ENCODE measurements at regions not wholly inside any gene's neighbourhood (a gene's known extent, or its start where the extent isn't known, plus 50 kb on each side); places are given as distances from the start of the nearest gene placed in this dataset.
"Not testable (repeated sequence)": the region's sequence is repeated elsewhere in the genome, so short reads cannot be mapped to it uniquely, and the experiment has no call there.

DNA sequence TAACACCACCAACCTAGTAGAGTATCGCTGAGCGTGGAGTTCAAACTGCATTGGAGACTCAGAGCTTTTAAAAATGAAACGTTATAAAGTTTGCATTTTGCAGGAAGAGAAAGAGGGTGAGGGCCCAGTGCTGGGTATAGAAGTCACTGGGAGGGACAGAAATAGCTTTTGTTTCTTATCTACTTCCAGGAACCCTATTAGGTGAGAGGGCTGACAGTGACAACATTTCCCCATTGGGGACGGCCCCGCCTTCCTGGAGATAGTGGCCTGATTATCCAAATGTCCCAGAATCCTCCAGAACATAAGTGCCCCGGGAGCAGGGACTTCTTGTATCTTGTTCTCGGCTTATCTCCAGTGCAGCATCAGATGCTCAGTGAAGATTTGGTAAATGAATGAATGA, 574.9 kb downstream of the PTPRU start:
- DNase-seq (ENCODE audit: insufficient read length, low spot score) (no peak), FAIRE-seq (no peak)

DNA sequence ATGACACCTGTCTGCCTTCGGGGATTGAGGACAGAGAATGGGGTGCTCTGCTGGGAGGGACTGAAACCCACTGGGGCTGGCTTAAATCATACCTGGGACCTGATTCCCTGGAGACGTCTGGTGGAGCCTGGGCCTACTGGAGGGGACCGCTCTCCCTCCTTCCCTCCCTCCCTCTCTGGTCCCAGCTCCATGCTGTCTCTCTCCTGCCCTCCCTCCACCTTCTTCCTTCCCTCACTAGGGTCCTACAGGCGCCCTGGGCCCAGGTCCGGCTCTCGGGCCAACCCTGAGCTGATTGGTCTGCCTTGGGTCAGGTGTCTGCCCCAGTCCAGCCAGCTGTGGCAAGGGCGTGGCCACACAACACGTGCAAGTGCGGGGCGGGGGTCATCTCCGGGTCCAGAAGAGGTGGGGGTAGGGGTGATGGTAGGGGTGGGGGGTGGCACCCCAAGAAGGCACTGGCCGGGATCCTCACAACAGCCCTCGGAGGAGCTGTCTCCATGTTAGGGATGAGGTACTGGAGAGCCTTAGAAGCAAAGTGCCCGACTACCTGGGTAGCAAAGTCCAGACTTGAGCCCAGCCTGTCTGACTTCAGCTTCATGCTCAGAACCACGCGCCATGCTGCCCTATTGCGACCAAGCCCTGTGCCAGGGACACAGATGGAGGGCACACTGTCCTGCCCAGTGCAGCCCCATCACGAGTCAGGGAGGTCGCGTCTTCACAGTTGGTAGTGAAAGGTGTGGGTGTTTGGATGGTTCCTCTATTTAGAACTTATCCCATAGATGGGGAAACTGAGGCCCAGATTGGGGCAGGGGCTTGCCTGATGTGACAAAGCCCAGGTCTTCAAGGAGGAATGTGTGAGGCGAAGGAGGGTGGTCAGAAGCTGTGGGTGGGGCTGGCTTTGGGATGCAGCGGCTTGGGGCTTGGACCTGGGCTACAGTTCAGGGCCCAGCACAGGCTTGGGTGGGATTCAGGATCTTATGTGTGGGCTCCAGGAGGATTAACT, 574.1 kb downstream of the PTPRU start:
- FAIRE-seq = no peak
- DNase-seq (ENCODE audit: insufficient read length, low spot score) = no peak

DNA sequence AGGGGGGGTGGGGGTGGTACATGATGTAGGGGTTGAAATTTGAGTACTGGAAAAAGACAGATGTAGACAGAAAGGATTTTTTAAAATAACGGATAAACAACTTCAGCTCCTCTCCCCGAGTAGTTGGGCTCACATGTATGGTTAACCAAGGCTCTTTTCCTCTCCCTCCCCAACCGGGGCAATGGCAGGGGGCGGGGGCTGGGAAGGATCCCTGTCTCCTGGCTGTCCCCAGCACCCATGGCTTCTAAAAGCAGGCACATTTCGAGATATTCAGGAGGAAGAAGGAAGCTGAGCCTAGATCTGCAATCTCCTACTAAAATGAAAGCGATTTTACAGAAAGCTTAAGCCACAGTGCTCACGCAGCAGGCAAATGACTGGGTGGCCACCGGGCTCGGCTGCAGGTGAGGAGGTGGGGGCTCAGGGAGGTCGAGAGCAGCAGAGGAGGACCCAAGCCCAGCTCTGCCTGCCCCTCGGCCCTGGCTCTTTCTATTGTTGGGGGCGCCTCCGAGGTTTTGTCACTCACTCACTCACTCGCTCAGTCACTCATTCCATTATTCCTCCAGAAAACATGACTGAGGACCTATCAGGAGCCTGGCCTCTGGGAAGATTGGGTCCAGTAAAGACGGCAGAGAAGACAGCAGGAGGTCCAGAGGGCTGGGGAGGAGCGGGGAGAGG, 573.3 kb downstream of the PTPRU start:
- DNase-seq (ENCODE audit: insufficient read length, low spot score) = no peak
- FAIRE-seq = no peak

DNA sequence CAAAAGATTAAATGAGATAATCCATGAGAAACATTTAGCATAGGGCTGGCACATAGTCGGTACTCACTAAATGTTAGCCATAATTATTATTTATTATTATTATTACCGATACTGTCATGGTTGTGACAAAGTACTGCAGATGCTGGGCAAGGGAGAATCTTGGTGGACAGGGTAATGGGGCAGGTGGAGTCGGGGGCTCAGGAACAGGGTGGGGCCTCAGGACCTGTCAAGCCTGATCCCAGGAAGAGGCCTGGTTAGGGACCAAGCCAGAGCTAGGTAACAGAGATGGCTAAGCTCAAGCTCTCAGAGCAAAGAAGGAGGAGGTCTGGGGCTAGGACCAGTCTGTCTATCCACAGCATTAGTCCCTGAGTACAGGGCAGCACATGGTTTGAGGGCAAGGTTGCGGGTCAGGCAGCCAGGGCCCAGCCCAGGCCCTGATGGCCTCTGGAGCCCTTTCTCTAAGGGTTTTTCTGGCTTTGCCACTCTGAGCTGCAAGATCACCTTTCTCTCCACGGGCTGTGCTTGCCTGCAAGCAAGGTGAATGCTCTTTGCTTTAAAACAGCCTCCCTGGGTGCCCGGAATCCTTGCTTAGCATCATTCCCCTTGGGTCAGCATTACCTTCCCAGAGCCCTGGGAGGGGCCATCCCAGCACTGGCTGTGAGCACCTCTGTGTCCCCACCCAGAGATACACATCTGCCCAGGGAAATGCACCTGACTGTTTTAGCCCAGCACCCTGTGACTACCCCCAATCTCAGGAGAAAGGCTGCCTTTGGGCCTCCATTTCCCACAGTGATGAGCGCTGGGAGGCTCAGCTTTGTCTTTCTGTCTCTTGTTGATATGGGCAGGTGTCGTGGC, 572.0 kb downstream of the PTPRU start:
- FAIRE-seq (no peak), DNase-seq (ENCODE audit: insufficient read length, low spot score) (no peak)

DNA sequence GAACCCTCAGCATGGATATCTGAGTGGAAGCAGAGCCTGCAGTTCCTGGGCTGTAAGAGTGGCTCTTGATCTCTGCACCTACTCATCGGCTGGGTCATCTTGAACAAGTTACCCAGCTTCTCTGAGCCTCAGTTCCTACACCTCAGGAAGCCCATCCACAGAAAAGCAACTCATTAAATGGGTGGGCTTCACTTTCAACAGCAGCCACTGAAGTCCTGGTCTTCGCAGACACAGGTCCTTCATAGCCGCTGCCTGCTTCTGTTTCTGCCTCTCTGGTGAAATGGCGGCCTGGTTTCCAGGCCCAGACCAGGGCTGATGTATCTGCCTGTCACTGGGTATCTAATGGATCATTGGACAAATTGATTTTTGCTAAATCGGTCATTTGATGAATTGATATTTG, 571.4 kb downstream of the PTPRU start:
- DNase-seq (ENCODE audit: insufficient read length, low spot score) (no peak), FAIRE-seq (no peak)

DNA sequence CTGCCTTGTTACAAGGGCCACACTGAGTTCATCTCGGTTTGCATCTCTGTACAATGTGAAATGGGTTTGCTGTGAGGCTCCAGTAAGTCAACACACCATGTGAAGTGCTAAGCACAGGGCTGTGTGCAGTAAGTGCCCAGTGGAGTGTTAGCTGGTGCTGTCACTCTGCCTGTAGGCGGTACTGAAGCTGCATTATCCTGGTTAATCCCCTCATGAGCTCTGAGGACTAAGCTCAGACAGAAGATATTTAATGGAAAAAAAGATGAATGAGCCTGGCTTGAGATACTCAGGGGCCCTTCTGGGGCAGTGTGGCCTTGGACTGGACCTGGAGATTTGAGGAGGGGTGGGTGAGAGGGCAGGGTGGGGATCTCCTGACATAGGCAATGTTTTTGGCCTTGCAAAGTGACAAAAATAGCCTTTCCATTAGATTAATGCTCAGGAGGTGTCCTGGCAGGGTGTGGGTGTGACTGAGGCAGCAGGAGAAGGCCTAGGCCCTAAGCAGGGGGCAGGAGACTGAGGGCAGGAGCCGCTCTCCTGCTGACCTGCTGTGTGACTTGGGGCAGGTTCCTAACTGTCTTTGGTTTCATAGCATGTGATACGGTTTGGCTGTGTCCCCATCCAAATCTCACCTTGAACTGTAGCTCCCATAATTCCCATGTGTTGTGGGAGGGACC, 570.5 kb downstream of the PTPRU start:
- no peak for DNase-seq (ENCODE audit: insufficient read length, low spot score)
- FAIRE-seq = no peak

DNA sequence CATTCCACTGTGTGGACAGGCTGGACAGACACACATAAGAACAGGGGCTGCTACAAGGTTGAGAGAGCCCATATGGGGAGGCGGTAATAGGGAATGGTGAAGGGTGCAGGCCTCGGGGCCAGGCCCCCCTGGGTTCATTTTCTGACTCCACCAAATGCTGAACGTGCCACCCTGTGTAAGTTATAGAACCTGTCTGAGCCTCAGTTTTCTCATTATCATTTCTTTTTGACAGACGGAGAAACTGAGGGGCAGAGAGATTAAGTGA, 569.5 kb downstream of the PTPRU start:
- DNase-seq (ENCODE audit: insufficient read length, low spot score) (no peak), FAIRE-seq (no peak)

DNA sequence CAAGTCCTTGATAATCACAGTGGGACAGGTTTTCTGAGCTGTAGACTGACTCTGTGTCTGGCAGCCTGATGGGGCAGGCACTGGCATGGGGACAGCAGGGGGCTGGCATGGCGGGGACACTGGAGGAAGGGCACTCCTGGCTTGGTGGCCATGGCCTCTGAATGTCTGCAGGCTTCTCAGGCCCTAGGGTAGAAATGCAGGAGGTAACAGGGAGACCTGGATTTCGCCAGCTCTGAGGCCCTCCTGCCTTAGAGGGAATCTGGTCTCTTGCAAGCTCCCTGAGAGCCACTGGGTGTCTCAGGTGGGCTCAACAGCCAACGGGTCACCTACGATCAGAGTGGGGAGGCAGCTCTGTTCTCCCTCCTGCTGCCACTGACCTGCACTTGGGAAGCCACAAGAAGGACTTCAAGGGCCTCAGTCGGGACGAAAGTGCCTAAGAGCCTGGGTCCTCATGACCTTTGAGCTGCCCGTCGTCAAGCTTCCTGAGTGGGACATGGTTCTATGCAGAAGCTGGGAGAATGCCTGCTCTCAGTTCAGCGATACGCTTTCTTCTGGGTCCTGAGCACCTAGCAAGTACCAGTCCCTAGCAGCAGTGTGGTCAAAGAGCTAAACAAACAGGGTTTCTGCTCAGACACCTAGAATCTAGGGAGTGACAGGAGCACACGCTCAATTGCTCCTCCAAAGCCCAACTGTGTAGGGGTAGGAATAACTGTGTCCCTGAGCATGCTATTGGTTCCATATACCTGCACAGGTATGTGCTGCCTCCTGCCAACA, 569.0 kb downstream of the PTPRU start:
- no peak for DNase-seq (ENCODE audit: insufficient read length, low spot score)

DNA sequence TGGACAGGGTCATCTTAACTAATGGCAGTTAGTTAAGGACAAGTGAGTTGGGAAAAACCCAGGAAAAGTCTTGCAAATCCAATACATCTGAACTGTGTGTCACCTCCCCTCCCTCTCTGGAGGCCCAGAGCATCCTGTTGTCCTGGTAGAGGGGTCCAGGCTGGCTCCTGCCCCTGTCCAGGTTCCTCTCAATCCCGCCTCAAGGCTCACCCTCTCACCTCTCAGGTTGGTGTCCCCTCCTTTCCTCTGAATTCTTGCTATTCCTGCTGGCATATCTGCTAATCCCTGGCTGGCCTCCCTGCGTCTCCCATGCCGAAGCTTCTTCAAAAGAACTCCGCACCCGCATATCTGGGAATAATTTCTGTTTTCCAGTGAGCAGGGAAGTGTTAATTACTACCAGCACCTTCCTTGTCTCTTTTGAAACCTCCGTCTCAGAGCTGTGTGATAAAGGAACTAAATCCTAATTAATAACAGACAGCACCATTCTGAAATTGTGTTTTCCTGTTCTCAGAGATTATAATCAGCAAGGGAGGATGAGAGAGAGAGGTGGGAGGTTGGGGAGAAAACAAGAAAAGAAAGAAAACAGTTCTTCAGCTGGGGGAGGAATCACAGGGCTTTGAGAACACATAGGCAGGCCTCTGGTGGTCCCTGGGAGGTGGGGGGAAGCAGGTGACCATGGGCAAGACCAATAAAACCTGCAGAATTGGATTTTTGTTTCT, 568.0 kb downstream of the PTPRU start:
- FAIRE-seq = no peak
- no peak for DNase-seq (ENCODE audit: insufficient read length, low spot score)

More for the DNA sequence above, 569.0 kb downstream of the PTPRU start:
- no peak for FAIRE-seq

DNA sequence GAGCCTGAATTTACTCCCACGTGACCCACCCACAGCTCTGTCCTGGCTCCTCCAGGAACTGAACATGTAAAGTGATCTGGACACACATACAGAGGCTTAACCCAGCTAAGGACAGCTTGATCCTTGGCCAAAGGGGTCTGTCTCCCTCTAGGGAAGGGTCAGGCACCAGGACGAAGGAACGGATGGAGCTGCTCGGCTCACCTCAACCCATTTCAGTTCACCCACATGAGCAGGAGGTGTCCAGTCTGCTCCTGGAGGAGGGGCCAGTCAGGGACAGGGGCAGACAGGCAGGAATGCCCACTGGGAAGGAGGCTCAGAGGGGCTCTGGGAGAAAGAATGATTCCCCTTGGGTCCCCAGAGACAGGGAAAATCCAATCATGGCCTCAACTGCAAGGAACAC, 567.2 kb downstream of the PTPRU start:
- DNase-seq (ENCODE audit: insufficient read length, low spot score) = no peak
- FAIRE-seq = no peak

DNA sequence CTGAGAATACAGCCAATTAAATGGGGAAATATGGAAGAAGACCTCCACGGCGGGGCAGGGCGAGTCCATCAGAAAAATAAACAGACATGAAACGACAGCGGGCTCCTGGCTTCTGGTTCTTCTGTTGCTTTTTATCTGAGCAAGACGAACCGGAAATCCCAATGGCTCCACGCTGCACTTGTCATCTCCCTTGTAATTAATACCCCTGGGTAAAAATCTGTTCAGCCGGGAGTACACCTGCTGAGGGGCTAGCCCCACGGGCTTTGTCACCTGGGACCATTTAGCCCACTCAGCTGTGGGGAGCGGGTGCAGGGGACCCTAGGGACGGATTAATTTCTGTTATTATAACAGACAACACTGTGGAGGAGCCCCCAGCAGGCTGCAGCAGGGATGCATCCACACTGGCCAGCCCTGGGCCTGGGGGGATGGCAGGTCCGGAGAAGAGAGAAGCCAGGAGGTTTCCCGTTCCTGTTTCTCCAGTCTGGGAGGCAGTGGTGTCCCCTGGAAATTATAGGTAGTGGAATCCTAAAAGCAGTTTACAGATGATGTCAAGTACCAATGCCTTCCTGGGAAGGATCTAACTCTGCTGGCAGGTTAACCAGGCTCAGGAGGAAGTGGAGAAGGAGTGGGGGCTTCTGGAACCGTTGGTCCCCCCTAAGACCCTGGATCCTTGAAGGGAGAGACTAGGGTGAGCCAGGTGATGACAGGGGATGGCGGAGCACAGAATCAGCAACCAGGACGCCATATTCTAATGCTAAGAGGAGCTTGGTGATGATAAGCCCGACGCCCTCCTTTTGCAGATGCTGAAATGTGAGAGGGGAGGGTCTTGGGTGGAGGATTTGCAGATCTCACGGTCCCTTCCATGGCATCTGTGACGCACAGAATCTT, 566.1 kb downstream of the PTPRU start:
- FAIRE-seq = no peak
- DNase-seq (ENCODE audit: insufficient read length, low spot score) = no peak

DNA sequence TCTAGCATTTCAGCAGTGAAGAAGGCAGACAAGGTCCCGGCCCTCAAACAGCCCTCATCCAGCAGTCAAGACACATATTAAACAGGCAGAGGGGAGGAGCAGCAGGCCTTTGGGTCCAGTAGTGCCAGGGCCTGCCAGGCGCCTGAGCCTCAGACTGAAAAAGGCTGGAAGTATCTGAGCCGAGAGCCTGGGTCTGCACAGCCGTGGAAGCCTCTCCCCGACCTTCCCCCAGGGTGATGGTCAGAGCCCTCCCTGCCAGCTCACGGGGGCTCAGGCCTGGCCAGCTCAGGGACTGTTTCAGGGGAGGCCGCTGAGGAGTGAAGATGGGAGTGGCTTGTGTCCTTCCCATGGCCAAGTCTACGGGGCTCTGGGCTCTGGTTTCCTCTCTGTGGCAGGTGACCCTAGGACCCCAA, 565.2 kb downstream of the PTPRU start:
- DNase-seq (ENCODE audit: insufficient read length, low spot score) (no peak), FAIRE-seq (no peak)

DNA sequence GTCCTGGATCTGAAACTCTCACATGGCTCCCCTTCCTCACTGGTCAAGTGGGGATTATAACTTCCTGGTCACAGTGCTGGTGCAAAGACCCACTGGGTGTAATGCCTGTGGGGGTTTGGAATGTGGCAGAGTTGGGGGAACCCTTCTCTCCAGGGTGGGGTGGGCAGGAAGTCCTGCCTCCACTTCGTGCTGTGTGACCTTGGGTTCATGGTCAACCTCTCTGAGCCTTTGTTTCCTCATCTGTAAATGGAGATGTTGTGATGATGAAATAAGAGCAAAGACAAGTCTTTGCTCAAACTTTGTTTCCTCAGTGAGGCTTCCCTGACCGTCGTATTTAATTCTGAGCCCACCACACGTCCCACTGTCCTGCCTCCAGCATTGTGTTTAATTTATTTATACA, 564.7 kb downstream of the PTPRU start:
- DNase-seq (ENCODE audit: insufficient read length, low spot score) (no peak), FAIRE-seq (no peak)

DNA sequence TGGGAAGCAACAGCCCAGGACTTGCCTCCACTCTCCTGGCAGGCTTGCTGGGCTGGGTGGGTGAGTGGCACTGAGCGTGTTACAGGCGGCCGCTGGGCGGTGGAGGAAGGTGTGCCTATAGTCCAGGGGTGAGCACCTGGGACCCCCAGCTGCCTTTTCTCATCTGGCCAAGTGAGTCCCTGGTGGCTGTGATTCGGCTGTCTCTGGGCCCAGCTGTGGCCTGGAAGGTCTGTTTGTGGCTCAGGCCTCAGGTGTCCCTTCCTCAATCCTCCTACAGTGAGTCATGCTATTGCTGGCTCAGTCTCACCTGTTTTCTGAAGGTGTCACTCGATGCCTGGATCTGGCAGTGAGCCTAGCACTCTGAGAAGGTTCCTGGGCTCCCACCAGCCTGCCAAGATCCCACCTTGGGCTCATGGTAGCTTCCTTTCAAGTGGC, 564.2 kb downstream of the PTPRU start:
- DNase-seq (ENCODE audit: insufficient read length, low spot score) = no peak
- no peak for FAIRE-seq

DNA sequence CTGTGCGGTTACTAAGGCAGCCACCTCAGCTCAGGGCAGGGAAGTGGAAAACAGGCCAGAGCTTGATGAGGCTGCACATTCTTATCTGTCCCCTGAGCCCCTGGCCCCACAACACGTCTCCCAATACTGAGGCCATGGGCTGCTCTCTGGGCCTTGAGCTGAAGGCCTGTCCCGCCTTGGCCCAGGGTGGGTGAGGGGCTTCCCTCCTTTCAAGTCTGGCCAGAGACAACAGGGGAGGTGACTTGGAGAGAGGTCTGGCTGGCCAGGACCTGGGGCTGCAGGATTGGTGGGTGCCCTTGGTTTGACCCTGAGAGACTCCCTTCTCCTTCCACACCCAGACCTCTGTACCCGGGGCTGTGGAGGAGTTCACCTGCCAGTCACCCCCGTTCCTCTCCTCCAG, 563.8 kb downstream of the PTPRU start:
- FAIRE-seq (no peak), DNase-seq (ENCODE audit: insufficient read length, low spot score) (no peak)

DNA sequence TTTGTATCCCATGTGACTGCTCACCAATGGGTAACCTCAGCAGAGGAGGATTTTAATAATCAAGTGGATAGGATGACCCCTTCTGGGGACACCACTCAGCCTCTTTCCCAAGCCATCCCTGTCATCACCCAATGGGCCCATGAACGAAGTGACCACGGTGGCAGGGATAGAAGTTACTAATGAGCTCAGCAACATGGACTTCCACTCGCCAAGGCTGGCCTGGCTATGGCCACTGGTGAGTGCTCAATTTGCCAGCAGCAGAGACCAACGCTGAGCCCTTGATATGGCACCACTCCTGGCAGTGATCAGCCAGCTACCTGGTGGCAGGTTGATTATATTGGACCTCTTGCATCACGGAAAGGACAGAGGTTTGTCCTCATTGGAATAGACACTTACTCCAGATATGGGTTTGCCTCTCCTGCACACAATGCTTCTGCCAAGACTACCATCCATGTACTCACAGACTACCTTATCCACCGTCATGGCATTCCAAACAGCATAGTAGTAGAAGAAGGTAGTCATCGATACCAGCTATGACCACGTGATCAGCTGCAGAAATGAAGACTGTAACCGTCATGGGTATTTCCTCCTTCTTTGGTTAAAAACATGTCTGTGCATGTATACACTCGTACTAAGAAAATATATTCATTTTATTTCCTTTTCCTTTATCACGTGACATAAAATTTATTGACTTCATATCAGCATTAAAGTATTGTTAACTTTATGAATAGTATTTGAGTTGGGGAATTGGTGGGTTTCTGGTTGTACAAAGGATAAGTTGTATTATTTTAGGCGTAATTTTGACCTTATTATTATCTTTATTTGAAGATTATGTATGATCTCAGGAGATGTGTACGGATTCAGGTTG, 562.6 kb downstream of the PTPRU start:
- FAIRE-seq = no peak

DNA sequence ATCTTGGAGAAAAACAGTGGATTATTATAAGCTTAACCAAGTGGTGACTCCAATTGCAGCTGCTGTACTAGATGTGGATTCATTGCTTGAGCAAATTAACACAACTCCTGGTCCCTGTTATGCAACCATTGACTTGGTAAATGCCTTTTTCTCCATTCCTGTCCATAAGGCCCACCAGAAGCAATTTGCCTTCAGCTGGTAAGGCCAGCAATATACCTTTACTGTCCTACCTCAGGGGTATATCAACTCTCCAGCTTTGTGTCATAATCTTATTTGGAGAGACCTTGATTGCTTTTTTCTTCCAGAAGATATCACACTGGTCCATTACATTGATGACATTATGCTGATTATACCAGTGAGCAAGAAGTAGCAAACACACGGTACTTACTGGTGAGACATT, 560.8 kb downstream of the PTPRU start:
- FAIRE-seq; DNase-seq (ENCODE audit: insufficient read length, low spot score): not testable (repeated sequence)

More for the DNA sequence above, 562.6 kb downstream of the PTPRU start:
- DNase-seq (ENCODE audit: insufficient read length, low spot score) = no peak
